Vagina (tissue), 2 donors: ENCODE measurements at regions not wholly inside any gene's neighbourhood (a gene's known extent, or its start where the extent isn't known, plus 50 kb on each side); places are given as distances from the start of the nearest gene placed in this dataset.
"Not testable (repeated sequence)": the region's sequence is repeated elsewhere in the genome, so short reads cannot be mapped to it uniquely, and the experiment has no call there.

ENCODE experiments used
- DNase-seq, 2 donors: peaks; one replicate each; pipeline ENCODE4 v3.0.0-alpha.2; 2017; ENCODE audit errors: extremely low spot score in 2 of 2
- H3K27ac ChIP-seq: fragments of 200-600 bp; sonication (generic); one replicate; pipeline ENCODE4 v1.5.1; 2019
- H3K27me3 ChIP-seq: fragments of 200-600 bp; sonication (generic); one replicate; pipeline ENCODE4 v1.5.1; 2019
- H3K36me3 ChIP-seq, 2 donors: fragments of 200-600 bp; sonication (generic); one replicate each; pipeline ENCODE4 v1.5.1; 2017 to 2019
- H3K4me1 ChIP-seq: fragments of 200-600 bp; sonication (generic); one replicate; pipeline ENCODE4 v1.5.1; 2019
- H3K4me3 ChIP-seq, 2 donors: fragments of 200-600 bp; sonication (generic); 1 replicate in 1 of 2; 2 replicates in 1 of 2; pipeline ENCODE4 v1.5.1; 2016 to 2019
- H3K9me3 ChIP-seq: fragments of 200-600 bp; sonication (generic); one replicate; pipeline ENCODE4 v1.5.1; 2019
- POLR2A ChIP-seq, 2 donors: fragments of 450-650 bp; IDR thresholded peaks; one replicate each; pipeline ENCODE4 v1.6.1; 2017; ENCODE audit warnings: antibody characterized with exemption in 2 of 2, mild to moderate bottlenecking in 2 of 2, moderate library complexity in 2 of 2
- POLR2AphosphoS5 ChIP-seq, 2 donors: sonication (generic); formaldehyde crosslinking; IDR thresholded peaks; one replicate each; pipeline ENCODE4 v1.9.0; 2017; ENCODE audit warnings: antibody characterized with exemption in 2 of 2, mild to moderate bottlenecking in 2 of 2, low read depth in 1 of 2; ENCODE audit not compliant: insufficient read depth in 1 of 2
- intact Hi-C: fragments of 100-400 bp; cut with DNase I; formaldehyde crosslinking; loops from one replicate; pipeline ENCODE4 v1.15.1; 2023
- TF ChIP-seq, protein P1 (sequence below), 3 experiments: fragments of 450-650 bp in 2 of 3; fragments of 200-600 bp in 1 of 3; sonication (generic) in 1 of 3; IDR thresholded peaks; one replicate each; pipeline ENCODE4 v1.5.1; 2017 to 2019; ENCODE audit warnings: antibody characterized with exemption in 3 of 3, mild to moderate bottlenecking in 2 of 3, moderate library complexity in 2 of 3

DNA sequence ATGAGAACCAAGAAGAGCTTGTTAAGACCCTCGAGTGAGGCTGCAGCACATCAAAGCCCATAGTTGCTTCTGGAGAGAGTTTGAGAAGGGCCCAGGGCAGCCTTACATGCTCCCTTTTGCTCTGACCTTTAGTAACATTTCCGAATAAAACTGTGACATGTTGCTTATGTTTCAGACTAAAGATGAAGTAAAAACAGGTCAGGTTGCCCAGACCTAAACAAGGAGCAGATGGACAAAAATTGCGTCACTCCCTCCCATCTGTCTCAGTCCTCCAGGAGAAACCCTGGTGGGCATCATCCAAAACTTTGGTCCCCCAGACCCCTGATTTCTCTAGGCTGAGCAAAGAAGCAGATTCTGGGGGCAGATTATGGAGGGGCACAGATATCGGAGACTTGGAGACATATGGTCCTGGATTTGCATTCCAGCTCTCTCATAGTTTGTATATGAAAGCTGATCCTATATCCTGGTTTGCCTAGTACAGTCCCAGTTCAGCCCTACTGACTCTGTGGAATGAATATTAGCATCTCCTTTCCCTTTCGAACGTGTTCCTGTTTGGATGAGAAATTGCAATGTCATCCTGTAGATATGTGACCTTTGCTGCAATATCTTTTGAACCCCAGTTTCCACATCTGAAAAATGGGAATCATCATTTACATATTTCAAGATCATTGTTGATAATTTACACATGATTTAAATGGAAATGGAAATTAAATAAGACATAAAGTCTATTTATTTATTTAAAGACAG, 304.9 kb upstream of the USP24 start:
- Histone ChIP-seq H3K27ac (peak overlapping the region; percentile 83), H3K4me1 (peaks cover 11% of the 10 kb centered on the region), H3K27me3 (no peaks in the 10 kb centered on the region), H3K9me3 (no peaks in the 10 kb centered on the region), H3K4me3 (no peak overlapping the region), H3K36me3 (no peaks in the 10 kb centered on the region)
- DNase-seq, result no peak
- intact Hi-C loops, result no loop called here
- TF ChIP-seq POLR2A (IDR thresholded peaks at IDR 0.05) (no peak), POLR2AphosphoS5 (IDR thresholded peaks at IDR 0.05; ENCODE audit: insufficient read depth in 1 of 2, low read depth in 1 of 2) (no peak)
- TF ChIP-seq, protein P1, sequence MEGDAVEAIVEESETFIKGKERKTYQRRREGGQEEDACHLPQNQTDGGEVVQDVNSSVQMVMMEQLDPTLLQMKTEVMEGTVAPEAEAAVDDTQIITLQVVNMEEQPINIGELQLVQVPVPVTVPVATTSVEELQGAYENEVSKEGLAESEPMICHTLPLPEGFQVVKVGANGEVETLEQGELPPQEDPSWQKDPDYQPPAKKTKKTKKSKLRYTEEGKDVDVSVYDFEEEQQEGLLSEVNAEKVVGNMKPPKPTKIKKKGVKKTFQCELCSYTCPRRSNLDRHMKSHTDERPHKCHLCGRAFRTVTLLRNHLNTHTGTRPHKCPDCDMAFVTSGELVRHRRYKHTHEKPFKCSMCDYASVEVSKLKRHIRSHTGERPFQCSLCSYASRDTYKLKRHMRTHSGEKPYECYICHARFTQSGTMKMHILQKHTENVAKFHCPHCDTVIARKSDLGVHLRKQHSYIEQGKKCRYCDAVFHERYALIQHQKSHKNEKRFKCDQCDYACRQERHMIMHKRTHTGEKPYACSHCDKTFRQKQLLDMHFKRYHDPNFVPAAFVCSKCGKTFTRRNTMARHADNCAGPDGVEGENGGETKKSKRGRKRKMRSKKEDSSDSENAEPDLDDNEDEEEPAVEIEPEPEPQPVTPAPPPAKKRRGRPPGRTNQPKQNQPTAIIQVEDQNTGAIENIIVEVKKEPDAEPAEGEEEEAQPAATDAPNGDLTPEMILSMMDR (IDR thresholded peaks at IDR 0.05), result no peak

DNA sequence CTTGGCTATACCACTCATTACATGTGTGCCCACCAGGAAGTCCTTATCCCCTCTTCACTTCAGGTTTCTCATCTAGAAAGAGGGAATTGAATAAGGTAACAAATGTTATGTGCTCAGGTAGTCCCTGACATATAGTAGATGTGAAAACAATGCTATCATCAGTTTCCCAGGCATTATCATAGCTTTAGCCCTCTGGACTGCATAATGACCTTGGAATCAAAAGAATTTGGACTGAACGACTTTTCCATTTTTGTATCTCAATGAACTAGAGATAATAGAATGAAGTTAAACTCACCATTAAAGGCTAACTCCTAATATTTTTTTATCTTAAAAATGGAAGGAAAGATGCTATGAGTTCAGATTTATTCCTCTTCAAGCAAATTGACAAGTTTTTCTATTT, 304.1 kb upstream of the USP24 start:
- no peak for DNase-seq
- no peaks in the 10 kb centered on the region for H3K36me3 ChIP-seq
- H3K4me1 ChIP-seq, result peaks cover 11% of the 10 kb centered on the region
- no peak overlapping the region for H3K4me3 ChIP-seq
- TF ChIP-seq, protein P1 (IDR thresholded peaks at IDR 0.05), result no peak
- TF ChIP-seq POLR2A (IDR thresholded peaks at IDR 0.05) (no peak), POLR2AphosphoS5 (IDR thresholded peaks at IDR 0.05; ENCODE audit: insufficient read depth in 1 of 2, low read depth in 1 of 2) (no peak)
- no peaks in the 10 kb centered on the region for H3K27me3 ChIP-seq
- H3K27ac ChIP-seq, result peak overlapping the region; percentile 83
- intact Hi-C loops, result no loop called here
- no peaks in the 10 kb centered on the region for H3K9me3 ChIP-seq

DNA sequence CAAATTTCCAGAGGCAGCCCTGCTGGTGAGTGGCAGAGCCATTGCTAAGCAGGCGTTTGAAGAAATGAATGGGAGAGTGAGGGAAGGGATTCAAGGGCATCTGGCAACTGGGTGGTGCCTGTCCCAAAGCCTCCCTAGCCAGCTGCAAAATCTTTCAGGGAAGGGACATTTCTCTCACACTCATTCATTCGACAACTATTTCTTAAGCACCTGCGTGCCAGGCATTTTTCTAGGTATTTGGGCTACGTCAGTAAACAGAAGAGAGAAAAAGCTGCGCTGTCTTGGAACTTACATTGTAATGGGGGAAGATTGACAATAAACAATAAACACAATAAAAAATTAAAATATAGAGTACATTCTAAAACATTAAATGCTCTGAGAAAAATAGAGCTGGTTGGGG, 301.9 kb upstream of the USP24 start:
- H3K27me3 ChIP-seq, result no peaks in the 10 kb centered on the region
- intact Hi-C loops, result no loop called here
- no peaks in the 10 kb centered on the region for H3K9me3 ChIP-seq
- no peaks in the 10 kb centered on the region for H3K36me3 ChIP-seq
- no peak for TF ChIP-seq POLR2AphosphoS5 (IDR thresholded peaks at IDR 0.05; ENCODE audit: insufficient read depth in 1 of 2, low read depth in 1 of 2)
- TF ChIP-seq, protein P1 (IDR thresholded peaks at IDR 0.05), result no peak
- TF ChIP-seq POLR2A (IDR thresholded peaks at IDR 0.05), result no peak
- H3K27ac ChIP-seq, result peak overlapping the region; percentile 83
- H3K4me3 ChIP-seq, result no peak overlapping the region
- no peak for DNase-seq
- peaks cover 11% of the 10 kb centered on the region for H3K4me1 ChIP-seq

DNA sequence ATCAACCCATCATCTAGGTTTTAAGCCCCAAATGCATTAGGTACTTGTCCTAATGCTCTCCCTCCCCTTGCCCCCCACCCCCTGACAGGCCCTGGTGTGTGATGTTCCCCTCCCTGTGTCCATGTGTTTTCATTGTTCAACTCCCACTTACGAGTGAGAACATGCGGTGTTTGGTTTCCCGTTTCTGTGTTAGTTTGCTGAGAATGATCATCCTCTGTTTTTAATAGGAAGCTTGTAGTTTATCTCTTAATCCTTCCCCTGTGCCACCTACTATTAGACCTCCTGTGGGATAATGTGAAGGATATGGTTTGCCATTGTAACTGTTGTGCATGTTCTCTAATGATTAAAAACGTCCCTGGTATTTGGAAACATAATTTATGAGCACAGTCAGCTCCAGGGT, 299.4 kb upstream of the USP24 start:
- H3K4me1 ChIP-seq, intact Hi-C loops, H3K27me3 ChIP-seq, H3K4me3 ChIP-seq, DNase-seq, H3K9me3 ChIP-seq, H3K36me3 ChIP-seq: not testable (repeated sequence)
- peak overlapping the region; percentile 66 for H3K27ac ChIP-seq

DNA sequence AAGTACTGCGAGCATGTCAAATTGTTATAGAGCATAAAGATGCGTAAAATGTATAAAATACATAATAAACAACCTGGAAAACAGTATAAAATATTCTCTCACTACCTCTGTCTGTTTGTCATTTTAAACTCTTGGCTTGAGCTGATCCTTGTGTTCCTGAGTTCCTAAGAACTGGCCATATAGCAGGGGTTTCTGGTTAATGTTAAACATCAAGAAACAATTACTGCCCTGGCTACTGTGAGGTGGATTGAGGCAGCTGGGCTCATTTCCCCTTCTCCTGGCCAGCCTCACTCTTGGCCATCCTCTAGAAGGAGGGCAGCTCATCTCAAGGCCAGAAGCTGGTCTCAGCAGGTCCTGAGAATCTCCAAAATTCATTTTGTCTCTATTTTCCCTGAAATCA, 297.3 kb upstream of the USP24 start:
- no peaks in the 10 kb centered on the region for H3K27me3 ChIP-seq
- H3K4me3 ChIP-seq, result no peak overlapping the region
- DNase-seq, result no peak
- peak overlapping the region; percentile 17 for H3K27ac ChIP-seq
- TF ChIP-seq POLR2A (IDR thresholded peaks at IDR 0.05), result no peak
- TF ChIP-seq, protein P1 (IDR thresholded peaks at IDR 0.05), result no peak
- no peak for TF ChIP-seq POLR2AphosphoS5 (IDR thresholded peaks at IDR 0.05; ENCODE audit: insufficient read depth in 1 of 2, low read depth in 1 of 2)
- intact Hi-C loops, result no loop called here
- H3K36me3 ChIP-seq, result no peaks in the 10 kb centered on the region
- H3K9me3 ChIP-seq, result no peaks in the 10 kb centered on the region
- H3K4me1 ChIP-seq, result peaks cover 2% of the 10 kb centered on the region
